ENCODE measurements at regions not wholly inside any gene's neighbourhood (a gene's known extent, or its start where the extent isn't known, plus 50 kb on each side); places are given as distances from the start of the nearest gene placed in this dataset.

- no peak for TF ChIP-seq POLR2A (IDR thresholded peaks at IDR 0.05)
- no peak for TF ChIP-seq CTCF (IDR thresholded peaks at IDR 0.05)
- TF ChIP-seq POLR2AphosphoS5 (IDR thresholded peaks at IDR 0.05) = no peak
These were observed 534.1 kb downstream of the MMUT start for GRCh38 chr6:48928937-48929336.

Data from prostate gland (tissue), 2 donors.